ENCODE measurements at regions not wholly inside any gene's neighbourhood (a gene's known extent, or its start where the extent isn't known, plus 50 kb on each side); places are given as distances from the start of the nearest gene placed in this dataset.
A peak's percentile ranks its signal among the peaks of the same experiment; 100 is the strongest.

- no peak for DNase-seq
Measured at GRCh38 chr13:93144031-93144430, 82.6 kb upstream of the GPC6 start.

DNA sequence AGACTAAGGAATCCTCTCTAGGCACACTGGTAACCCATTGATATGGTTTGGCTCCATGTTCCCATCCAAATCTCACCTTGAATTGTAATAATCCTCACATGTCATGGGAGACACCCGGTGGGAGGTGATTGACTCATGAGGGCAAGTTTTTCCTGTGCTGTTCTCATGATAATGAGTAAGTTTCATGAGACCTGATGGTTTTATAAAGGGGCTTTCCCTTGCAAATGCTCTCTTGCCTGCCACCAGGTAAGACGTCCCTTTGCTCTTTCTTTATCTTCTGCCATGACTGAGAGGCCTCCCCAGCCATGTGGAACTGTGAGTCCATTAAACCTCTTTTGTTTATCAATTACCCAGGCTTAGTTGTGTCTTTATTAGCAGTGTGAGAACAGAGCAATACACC is 81.4 kb upstream of the GPC6 start:
- no peak for DNase-seq

DNA sequence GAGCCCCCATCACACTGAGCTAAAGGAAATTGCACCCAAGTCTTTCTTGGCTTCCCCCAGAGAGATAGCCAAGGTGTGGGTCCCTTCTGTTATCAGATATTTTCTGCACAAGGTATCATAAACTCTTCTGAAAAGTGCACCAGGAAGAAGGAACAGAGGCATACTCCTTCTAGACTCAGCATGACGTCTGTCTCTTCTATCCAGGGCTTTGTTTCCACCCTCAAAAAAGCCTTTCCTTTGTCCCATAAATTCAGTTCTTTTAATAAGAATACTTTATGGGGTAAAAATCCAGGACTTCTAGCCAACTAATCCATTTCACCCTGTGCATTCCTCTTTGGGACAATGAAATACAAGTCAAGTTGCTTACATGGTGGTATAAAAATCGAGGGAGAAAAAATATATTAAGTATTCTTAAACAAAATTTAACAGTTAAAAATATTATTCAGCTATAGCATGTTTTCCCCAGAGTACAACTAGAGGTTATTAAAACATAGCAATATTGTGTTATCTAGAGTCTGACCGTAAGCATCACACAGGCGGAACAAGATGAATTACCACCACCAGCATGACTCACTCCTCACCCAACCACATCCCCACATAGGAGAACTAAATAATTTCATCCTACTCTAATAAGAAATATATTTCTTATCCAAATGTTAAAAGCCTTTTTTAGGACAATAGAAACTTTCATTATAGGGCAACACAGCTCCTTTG is 79.9 kb upstream of the GPC6 start:
- DNase-seq: peak in 2 of 4 experiments; percentile 4 to 17

- DNase-seq: no peak
Measured at GRCh38 chr13:93147298-93147645, 79.3 kb upstream of the GPC6 start.

DNA sequence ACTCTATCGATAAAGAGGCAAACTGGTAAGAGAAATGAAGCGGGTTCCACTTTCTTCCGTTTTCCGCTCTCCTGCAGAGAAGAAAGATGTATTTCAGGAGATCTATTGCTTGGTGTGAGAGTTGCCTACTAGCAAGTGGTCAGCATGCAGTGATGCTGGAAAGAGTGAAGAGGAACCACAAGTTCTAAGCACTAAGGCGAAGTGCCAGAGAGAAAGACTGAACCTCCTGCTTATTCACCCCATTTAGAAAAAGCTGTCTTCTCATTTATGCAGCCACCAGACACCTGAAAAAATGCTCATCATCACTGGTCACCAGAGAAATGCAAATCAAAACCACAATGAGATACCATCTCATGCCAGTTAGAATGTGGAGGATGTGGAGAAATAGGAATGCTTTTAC is 78.7 kb upstream of the GPC6 start:
- no peak for DNase-seq

GRCh38 chr13:93151277-93151676 is 75.3 kb upstream of the GPC6 start:
- peak in 3 of 4 experiments; percentile 1 to 63 (median 46) for DNase-seq

DNA sequence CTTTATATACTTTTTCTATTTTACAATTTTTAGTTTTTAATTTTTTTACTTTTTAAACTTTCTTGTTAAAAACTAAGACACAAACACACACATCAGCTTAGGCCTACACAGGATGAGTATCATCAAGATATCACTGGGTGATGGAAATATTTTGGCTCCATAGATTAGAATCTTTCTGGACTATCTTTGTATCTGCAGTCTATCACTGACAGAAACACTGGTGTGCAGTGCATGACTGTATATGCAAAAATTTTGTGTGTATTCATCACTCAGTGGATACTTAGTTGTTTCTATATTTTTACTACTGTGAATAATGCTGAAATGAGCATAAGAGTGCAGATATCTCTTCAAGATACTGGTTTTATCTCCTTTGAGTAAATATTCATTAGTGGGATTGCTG is 68.0 kb upstream of the GPC6 start:
- no peak for DNase-seq

- DNase-seq: no peak
Measured at GRCh38 chr13:93169980-93170379, 56.6 kb upstream of the GPC6 start.

GRCh38 chr13:93172109-93172508 is 54.5 kb upstream of the GPC6 start:
- DNase-seq: no peak

GRCh38 chr13:93173654-93174053 is 53.0 kb upstream of the GPC6 start:
- DNase-seq: no peak

- no peak for DNase-seq
Measured at GRCh38 chr13:93174260-93174659, 52.3 kb upstream of the GPC6 start.
